ENCODE measurements at regions not wholly inside any gene's neighbourhood (a gene's known extent, or its start where the extent isn't known, plus 50 kb on each side); places are given as distances from the start of the nearest gene placed in this dataset.

DNA sequence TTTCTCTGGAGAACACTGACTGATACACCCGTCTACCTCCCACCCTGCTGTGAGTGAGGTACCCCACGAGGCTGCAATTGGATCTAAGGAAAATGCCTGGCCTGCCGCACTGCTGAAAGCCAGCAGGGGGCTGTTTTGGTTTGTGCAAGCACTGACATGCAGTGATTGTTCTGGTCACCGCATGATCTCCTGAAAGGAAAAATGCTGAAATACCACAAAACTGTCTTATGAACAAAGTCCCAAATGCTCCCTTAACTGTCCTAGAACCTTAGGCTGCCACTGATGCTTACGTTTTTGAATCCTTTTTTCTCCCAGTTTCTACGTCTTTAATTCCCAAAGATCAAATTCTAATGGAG lies 132.7 kb downstream of the JCAD start:
- H3K4me2 ChIP-seq (ENCODE audit: low read length): no peak overlapping the region
- no TSS peak for BruUV-seq (replicated peaks)
- no peaks in the 10 kb centered on the region for H3K27me3 ChIP-seq (ENCODE audit: low read length)
- no peak for TF ChIP-seq EZH2phosphoT487 (IDR thresholded peaks at IDR 0.05; ENCODE audit: borderline replicate concordance, low read length)
- TF ChIP-seq EZH2 (IDR thresholded peaks at IDR 0.05; ENCODE audit: low read length, unreplicated experiment): no peak
- TF ChIP-seq, protein P1, sequence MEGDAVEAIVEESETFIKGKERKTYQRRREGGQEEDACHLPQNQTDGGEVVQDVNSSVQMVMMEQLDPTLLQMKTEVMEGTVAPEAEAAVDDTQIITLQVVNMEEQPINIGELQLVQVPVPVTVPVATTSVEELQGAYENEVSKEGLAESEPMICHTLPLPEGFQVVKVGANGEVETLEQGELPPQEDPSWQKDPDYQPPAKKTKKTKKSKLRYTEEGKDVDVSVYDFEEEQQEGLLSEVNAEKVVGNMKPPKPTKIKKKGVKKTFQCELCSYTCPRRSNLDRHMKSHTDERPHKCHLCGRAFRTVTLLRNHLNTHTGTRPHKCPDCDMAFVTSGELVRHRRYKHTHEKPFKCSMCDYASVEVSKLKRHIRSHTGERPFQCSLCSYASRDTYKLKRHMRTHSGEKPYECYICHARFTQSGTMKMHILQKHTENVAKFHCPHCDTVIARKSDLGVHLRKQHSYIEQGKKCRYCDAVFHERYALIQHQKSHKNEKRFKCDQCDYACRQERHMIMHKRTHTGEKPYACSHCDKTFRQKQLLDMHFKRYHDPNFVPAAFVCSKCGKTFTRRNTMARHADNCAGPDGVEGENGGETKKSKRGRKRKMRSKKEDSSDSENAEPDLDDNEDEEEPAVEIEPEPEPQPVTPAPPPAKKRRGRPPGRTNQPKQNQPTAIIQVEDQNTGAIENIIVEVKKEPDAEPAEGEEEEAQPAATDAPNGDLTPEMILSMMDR (conservative IDR thresholded peaks at IDR 0.05; ENCODE audit: low read depth, low read length): peak; percentile 63
- no peak overlapping the region for H3K4me3 ChIP-seq (ENCODE audit: low read length)
- H4K20me1 ChIP-seq (ENCODE audit: low read length): no peaks in the 10 kb centered on the region
- H3K79me2 ChIP-seq (ENCODE audit: low read length): no peaks in the 10 kb centered on the region
- no peaks in the 10 kb centered on the region for H3K4me1 ChIP-seq (ENCODE audit: insufficient read depth, low read length)
- H3K9me3 ChIP-seq (ENCODE audit: low read length): no peaks in the 10 kb centered on the region
- H3K36me3 ChIP-seq (ENCODE audit: low read depth, low read length): no peaks in the 10 kb centered on the region
- ChIA-PET POLR2A (ENCODE audit: unreplicated experiment) (no interaction called here), CTCF (no interaction called here)
- peak; percentile 35; the same call in 1 of the 2 replicates for ATAC-seq
- no peak overlapping the region for H2AFZ ChIP-seq (ENCODE audit: low read length)
- H3K27ac ChIP-seq (ENCODE audit: low read length): no peak overlapping the region
- DNase-seq: peak; percentile 38
- H3F3A ChIP-seq (ENCODE audit: low read length, unreplicated experiment): no peaks in the 10 kb centered on the region
- H3K9ac ChIP-seq (ENCODE audit: low read length): no peak overlapping the region
- intact Hi-C loops (cut with micrococcal nuclease): no loop called here
- no peaks in the 10 kb centered on the region for H3K9me2 ChIP-seq (replicated peaks; ENCODE audit: low read length)

DNA sequence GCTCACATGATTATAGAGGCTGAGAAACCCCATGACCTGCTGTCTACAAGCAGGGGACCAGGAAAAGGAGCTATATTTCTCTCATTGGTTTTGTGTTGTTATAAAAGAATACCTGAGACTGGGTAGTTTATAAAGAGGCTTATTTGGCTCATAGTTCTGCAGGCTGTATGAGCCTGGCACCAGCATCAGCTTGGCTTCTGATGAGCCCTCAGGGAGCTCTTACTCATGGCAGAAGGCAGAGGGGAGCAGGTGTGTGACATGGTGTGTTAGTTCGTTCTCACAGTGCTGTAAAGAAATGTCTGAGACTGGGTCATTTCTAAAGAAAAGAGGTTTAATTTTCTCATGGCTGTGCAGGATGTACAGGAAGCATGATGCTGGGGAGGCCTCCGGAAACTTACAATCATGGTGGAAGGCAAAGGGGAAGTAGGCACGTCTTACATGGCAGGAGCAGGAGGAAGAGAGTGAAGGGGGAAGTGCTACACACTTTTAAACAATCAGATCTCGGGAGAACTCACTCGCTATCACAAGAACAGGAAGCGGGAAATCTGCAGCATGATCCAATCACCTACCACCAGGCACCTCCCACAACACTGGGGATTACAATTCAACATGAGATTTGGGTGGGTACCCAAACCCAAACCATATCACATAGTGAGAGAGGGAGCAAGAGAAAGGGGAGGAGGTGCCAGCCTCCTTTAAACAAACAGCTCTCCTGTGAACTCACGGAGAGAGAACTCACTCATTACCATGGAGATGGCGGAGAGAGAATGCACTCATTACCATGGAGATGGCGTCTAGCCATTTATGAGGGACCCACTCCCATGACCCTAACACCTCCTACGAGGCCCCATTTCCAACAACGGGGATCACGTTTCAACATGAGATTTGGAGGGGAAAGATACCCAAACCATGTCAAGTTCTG lies 133.4 kb downstream of the JCAD start:
- Histone ChIP-seq H4K20me1 (ENCODE audit: low read length) (no peaks in the 10 kb centered on the region), H3K9me3 (ENCODE audit: low read length) (no peaks in the 10 kb centered on the region), H3K27ac (ENCODE audit: low read length) (no peak overlapping the region), H3K79me2 (ENCODE audit: low read length) (no peaks in the 10 kb centered on the region), H3K36me3 (ENCODE audit: low read depth, low read length) (no peaks in the 10 kb centered on the region), H3K4me2 (ENCODE audit: low read length) (no peak overlapping the region), H3K4me3 (ENCODE audit: low read length) (no peak overlapping the region), H3K4me1 (ENCODE audit: insufficient read depth, low read length) (no peaks in the 10 kb centered on the region), H3K27me3 (ENCODE audit: low read length) (no peaks in the 10 kb centered on the region), H3K9ac (ENCODE audit: low read length) (no peak overlapping the region), H3F3A (ENCODE audit: low read length, unreplicated experiment) (no peaks in the 10 kb centered on the region), H2AFZ (ENCODE audit: low read length) (no peak overlapping the region), H3K9me2 (replicated peaks; ENCODE audit: low read length) (no peaks in the 10 kb centered on the region)
- TF ChIP-seq, protein P1 (conservative IDR thresholded peaks at IDR 0.05; ENCODE audit: low read depth, low read length): no peak
- no peak for TF ChIP-seq EZH2 (IDR thresholded peaks at IDR 0.05; ENCODE audit: low read length, unreplicated experiment)
- TF ChIP-seq EZH2phosphoT487 (IDR thresholded peaks at IDR 0.05; ENCODE audit: borderline replicate concordance, low read length): no peak
- DNase-seq (no peak), ATAC-seq (no peak)
- no TSS peak for BruUV-seq (replicated peaks)
- CTCF ChIA-PET: no interaction called here
- POLR2A ChIA-PET (ENCODE audit: unreplicated experiment): interaction anchor here (0.6 kb wide), 1 partner anchor 39 kb away, joined by 6 read pairs; no protein-coding TSS in a partner anchor
- intact Hi-C loops (cut with micrococcal nuclease): no loop called here

DNA sequence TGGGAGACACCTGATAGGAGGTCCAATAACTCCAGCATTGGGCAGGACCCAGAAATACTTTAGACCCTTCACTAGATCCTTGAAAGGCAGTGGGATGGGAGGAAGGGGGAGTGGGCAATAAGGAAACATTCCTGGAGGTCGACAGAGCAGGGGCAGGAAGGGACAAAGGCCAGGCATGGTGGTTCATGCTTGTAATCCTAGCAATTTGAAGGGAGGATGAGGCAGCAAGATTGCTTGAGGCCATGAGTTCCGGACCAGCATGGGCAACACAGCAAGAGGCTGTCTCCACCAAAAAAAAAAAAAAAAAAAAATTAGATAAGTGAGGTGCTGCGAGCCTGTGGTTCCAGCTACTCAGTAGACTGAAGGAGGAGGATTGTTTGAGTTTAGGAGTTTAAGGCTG lies 134.9 kb downstream of the JCAD start:
- ChIA-PET POLR2A (ENCODE audit: unreplicated experiment) (no interaction called here), CTCF (no interaction called here)
- Histone ChIP-seq H3K9me2 (replicated peaks; ENCODE audit: low read length) (no peaks in the 10 kb centered on the region), H4K20me1 (ENCODE audit: low read length) (no peaks in the 10 kb centered on the region), H3K27me3 (ENCODE audit: low read length) (no peaks in the 10 kb centered on the region), H3K79me2 (ENCODE audit: low read length) (no peaks in the 10 kb centered on the region), H3K27ac (ENCODE audit: low read length) (no peak overlapping the region), H2AFZ (ENCODE audit: low read length) (no peak overlapping the region), H3K4me3 (ENCODE audit: low read length) (no peak overlapping the region), H3K9me3 (ENCODE audit: low read length) (no peaks in the 10 kb centered on the region), H3K4me1 (ENCODE audit: insufficient read depth, low read length) (no peaks in the 10 kb centered on the region), H3F3A (ENCODE audit: low read length, unreplicated experiment) (no peaks in the 10 kb centered on the region), H3K36me3 (ENCODE audit: low read depth, low read length) (no peaks in the 10 kb centered on the region), H3K9ac (ENCODE audit: low read length) (no peak overlapping the region), H3K4me2 (ENCODE audit: low read length) (no peak overlapping the region)
- no peak for DNase-seq
- ATAC-seq: no peak
- no TSS peak for BruUV-seq (replicated peaks)
- intact Hi-C loops (cut with micrococcal nuclease): no loop called here
- TF ChIP-seq EZH2 (IDR thresholded peaks at IDR 0.05; ENCODE audit: low read length, unreplicated experiment) (no peak), EZH2phosphoT487 (IDR thresholded peaks at IDR 0.05; ENCODE audit: borderline replicate concordance, low read length) (no peak)
- TF ChIP-seq, protein P1 (conservative IDR thresholded peaks at IDR 0.05; ENCODE audit: low read depth, low read length): no peak
